Left renal cortex interstitium (tissue), 4 donors: ENCODE measurements at regions not wholly inside any gene's neighbourhood (a gene's known extent, or its start where the extent isn't known, plus 50 kb on each side); places are given as distances from the start of the nearest gene placed in this dataset.

ENCODE experiments used
- DNase-seq, 4 donors: peaks; one replicate each; pipeline ENCODE4 v3.0.0-alpha.2; 2013; ENCODE audit warnings: low read depth in 4 of 4, low spot score in 2 of 4, missing footprints in 1 of 4

DNA sequence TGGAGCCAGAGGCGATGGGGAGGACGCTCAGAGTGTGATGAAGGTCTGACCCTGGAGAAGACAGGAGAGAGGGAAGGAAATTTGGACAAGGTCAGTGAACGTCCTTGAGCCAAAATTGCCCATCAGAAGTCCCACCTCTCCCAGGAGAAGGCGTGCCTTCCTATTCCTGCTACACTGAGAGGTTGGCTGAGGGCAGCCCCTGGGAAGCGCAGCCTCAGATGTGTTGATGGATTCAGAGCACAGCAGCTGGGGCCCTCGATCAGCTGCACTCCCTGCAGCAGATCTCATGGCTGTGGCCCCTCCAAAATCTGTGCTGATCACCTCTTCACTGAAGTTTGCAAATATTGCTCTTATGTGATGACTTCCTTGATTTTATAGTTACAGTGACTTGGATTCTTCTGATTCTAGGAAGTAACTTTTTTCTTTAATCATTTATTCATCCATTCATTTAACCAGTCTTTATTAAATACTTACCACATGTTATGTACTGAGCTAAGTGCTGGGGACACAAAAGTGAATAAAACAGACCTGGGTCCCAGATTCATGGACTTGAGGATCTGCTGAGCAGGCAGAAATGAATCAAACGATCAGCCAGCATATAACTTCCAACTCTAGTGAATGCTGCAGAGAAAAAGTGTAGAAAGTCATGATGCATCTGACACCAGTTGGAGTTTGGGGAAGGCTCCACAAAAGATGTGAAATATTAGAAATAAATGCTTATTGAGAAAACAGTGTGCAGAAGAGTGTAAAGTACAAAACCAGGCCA, 69.6 kb upstream of the ARMC2 start:
- DNase-seq: no peak

DNA sequence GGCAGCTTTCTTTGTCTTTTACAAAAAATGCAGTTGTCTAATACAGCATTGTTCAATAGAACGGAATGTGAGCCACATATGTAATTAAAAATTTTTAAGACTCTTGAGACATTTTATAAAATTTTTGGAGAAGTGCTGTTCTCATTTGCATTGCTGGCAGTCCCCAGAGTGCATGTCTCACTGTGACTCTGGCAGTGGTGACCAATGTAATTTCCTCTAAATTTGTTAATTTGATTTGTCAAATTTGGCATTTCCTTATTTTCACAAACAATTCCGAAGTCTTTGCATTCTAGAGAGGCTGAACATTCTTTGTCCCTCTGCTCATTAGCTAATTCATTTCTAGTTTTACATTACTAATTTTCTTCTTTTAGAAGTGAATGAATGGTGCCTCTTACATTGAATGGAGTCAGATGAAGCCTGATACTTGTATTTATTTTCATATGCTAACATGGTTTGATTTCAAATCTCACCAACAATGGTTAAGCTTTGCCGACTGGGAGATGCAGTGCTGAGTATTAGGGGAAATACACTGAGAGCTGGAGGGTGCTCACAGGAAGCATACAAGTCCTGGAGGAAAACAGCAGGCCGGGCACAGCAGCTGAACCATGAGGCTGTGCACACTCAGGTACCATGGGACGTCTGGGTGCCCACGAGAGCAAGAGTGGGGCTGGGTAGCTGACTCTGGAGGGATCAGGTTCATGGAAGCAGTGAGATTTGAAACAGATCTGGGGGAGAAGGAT, 68.5 kb upstream of the ARMC2 start:
- no peak for DNase-seq

DNA sequence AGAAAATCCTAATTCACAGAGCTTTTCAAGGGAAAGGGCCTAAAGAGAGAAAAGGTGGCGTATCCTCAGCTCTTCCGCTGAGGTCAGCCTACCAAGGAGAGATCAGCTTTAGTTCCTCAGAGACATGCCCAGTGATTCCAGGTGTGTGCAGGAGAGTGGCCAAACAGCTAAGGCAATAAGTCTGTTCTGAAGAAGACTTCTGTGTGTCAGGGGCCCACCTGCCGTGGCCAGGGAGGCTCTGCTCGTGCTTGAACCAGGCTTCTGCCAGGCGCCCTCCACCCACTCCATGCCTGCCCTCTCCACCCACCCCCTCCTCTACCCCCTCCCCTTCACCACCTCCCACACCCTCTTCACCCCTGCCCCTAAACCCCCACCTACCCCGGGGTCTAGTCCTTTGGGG, 67.4 kb upstream of the ARMC2 start:
- no peak for DNase-seq

DNA sequence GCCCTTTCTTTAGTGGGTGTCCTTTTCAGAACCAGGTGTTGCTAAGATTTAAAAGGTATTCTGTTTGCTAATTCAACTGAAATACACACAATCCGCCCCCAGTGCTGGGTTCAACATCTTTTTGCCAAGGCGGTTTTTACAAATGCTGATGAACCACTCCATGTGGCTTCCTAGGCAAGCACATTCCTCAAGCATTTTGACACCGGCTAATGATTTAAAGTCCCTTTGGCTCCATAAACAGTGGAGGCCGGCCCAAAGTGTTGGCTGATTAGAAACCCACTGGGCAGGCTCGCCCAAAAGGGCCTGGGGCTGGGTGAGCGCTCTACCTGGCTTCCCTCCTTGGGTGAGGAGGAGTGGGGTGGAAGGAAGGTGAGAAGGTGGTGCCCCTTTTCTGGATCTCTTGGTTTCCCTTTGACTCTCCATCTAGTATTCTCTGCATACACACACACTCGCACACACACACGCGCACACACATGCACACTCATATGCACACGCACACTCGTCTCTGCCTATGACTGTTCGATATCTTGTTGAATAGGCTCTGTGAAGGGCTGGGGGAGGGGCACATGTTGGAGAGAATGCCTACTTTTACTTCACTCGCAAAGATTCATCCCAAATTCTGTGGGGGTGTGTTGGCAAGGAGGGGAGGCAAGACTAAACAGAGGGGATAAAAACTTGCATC, 66.7 kb upstream of the ARMC2 start:
- no peak for DNase-seq

DNA sequence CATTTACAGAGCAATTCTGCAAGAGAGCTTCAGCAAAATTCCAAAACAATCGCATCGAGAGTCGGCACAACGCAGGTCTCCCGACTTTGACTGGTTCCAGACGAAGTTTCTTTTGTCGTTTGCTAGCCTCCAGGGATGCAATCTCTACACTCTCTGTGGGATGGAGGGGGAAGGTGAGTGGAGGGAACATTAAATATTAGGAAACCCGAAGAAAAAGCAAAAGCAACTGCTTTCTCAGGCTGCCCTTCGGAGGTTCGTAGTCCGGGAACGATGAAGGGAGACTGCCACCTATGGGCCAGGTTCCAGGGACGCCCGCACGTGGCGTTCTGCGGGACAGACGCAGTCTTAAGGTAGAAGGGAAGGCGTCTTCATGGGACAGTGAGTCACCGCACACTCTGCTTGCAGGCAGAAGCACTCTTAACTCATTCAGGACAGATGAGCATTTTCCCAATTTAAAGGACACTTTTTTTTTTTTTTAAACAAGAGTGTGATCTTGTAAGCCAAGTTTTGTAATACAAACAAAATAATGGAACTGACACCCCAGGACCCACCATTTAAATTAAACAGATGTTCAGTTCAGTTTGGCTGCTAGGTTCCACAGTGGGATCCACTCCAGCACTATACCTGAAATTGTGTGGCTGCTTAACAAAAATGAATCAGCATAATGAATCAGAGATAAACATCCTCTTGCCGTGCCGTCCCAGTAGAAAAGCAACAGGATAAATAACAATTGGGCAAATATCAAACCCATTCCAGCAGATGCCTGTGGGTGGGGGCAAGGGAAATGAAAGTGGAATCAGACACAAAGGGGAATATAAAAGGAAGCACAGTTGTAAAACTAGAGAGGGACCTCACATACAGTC, 65.8 kb upstream of the ARMC2 start:
- DNase-seq: peak; percentile 57 to 82 (median 72)

DNA sequence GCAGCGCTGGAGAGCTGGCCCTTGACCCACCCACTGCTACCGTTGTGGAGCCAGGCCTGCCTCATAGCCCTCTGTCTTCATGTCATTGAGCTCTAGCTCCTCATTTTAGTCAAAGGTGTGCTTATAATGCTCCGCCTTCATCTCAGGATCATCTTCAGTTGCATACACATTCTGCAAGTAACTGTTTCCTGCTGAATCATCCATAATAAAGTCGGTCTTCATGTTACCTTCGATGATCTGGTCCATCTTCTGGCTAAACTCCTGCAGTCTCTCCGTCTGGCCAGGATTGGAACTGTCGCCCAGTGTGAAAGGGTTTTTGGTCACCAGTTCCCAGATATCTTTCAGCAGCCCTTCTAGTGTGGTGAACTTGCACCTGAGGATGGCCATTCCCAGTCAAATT, 62.6 kb upstream of the ARMC2 start:
- no peak for DNase-seq

DNA sequence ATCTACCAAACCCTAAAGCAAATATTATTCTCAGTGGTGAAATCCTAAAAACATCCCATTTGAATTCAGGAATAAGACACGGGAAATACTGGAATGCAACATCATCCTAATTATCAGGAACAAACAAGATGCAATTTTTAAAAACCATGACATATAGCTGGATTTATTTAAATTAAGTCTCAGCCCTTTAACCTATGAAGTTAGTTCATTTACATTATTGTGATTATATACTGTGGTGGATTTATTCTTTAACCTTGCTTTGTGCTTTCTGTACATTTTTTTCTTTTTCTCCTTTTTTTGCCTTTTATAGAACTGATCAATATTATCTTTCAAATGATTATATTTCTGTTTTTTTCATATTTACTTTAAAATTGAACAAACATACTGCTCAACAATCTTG, 59.8 kb upstream of the ARMC2 start:
- DNase-seq: no peak

DNA sequence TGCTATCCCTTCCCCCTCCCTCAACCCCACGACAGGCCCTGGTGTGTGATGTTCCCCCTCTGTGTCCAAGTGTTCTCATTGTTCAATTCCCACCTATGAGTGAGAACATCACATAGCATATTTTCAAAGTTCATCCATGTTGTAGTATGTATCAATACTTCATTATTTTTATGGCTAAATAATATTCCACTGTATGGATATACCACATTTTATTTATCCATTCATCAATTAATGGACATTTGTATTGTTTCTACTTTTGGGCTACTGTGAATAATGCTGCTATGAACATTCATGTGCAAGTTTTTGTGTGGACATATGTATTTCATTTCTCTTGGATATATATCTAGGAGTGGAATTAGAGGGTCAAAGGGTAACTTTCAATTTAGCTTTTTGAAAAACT, 58.7 kb upstream of the ARMC2 start:
- DNase-seq: no peak

DNA sequence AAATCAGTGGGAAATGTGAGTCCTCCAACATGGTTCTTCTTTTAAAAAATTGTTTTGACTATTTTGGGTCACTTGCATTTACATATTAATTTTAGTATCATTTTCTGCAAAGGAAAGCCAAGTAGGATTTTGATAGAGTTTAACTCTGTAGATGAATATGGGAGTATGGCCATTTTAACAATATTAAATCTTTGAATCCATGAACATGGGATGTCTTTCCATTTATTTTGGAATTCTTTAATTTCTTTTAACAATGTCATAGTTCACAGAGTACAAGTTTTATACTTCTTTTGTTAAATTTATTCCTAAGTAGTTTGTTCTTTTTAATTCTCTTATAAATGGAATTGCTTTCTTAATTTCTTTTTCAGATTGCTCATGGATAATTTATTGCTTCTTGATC, 56.5 kb upstream of the ARMC2 start:
- DNase-seq: no peak

DNA sequence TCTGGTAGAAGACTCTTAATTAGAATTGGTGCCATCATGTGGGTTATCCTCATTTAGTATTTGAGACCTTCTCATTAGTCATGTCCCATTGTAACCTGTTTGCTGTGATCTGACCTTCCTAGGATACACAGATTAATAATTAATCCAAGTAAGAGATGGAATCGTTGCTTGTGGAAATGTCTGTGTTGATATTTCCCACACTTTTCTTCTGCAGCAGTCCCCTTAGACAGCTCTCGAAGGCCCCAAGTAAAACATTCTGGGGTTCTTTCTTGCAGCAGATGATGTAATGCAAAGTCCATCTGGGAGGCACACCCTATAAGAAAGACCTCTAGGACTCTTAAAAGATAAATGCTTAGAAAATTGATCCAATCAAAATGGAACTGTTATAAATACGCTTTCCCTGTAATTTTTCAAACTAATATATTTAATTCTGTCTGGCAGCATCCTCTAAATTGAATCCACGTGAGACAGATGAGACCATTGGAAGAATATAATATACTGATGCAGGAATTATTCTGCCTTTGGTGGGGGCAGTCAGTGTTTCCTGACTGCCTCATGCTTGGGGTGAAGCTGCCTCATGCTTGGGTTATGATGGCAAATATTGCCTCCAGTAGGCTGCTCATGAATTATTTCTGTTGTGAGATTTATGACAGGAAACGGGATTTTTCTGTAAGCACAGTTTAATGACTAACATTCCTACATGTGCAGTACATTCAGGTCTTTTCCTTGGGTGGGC, 54.5 kb upstream of the ARMC2 start:
- DNase-seq: no peak

DNA sequence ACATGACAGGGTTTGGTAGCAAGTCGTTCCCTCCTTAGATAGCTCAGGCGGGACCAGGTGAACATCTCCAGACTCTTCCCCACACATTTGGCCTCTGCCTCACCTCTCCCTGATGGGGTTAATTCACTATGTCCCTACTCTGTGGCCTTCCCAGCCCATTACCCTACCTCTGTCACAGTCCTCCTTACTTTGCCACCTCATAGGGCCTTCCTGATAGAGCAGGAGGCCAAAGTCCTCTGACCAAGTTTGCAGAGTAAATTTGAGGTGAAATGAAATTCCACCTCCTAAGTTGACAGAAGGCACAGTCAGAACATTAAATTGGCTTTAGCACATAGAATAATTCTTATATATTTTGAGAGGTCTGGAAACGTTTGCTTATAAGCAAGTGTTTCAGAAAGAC, 53.1 kb upstream of the ARMC2 start:
- no peak for DNase-seq

DNA sequence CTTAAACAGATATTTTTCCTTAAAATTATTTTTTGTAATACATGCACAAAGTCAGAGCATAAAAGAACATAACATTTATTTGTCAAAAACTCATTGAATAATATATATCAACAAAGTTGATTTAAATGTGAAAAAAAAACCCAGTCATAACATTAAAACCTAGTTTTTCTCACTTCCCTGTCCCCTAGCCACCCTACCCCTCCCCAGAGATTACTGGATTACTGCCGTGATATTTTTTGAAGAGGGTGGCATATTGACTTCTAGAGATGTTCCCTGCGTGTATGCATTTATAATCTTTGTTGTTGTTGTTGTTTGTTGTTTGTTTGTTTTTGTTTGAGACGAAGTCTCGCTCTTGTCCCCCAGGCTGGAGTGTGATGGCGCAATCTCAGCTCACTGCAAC, 52.4 kb upstream of the ARMC2 start:
- DNase-seq: no peak

DNA sequence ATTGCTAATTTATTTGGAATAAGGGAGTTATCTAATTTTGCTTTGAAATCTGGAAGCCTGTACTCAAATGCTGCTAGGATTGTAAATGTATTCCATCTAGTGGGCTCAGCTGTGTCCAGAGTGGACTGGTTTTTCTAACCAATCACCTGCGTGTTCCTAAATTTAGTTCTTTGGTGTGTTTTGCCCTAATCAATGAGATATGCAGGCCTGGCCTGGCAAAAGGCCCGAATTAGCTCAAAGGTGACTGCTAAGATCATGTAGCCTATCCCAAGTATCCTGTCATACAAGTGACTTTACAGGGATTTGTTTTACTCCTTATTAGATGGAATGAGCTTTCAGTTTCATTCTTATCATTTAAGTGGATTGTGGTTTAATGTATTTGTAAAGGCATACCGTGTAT, 51.3 kb upstream of the ARMC2 start:
- DNase-seq: no peak

DNA sequence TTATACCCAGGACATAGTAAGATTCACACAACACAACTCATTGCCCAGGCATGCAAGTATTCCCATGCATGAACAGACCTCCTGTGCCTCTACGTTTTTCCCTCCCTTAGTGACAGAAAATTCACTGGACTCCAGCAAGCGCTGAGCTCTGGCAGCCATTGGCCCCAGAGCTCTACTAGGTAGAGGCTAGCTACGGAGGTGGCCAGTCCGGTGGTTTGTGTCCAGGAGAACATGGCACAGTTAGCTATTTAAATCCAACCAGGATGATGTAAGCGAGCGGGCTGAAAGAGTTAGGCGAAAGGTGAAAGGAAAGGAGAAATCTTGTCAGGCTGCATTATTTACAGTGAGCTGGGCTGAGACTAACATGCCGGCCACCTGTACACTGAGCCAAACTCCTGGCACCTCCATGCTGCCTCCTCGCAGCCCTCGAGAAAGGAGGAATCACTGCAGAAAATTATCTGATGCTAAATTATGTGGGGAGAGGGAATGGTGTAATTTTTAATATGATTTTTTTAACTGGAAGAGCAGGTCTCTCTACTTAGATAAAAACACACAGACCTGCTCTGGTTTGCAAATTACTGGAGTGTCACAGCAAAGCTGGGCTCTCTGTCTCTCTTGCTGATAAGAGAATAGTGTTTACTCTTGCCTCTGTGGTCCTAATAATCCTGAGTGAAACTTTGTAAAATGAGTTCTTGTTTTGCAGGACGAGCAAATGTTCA, 50.1 kb upstream of the ARMC2 start:
- no peak for DNase-seq
